ENCODE measurements at regions not wholly inside any gene's neighbourhood (a gene's known extent, or its start where the extent isn't known, plus 50 kb on each side); places are given as distances from the start of the nearest gene placed in this dataset.

DNA sequence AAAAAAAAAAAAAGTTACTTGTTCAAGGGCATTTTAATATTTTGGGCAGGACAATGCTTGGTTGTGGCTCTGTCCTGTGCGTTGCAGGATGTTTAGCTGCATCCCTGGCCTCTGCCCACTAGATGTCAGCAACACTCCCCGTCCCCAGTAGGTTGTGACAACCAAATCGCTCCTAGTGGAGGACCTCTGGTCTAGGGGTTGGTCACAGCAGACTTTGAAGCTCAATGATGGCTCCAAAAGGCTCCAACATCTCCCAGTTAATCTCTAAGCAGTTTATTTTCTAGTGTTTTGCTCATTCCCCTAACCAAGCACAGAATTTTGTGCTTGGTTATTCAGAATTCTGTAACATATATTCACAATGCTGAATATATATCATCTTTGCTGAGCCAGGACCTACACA, 67.0 kb downstream of the CHRNA1 start:
- H4K20me1 ChIP-seq = no peaks in the 10 kb centered on the region
- peaks cover 12% of the 10 kb centered on the region for H3K9me3 ChIP-seq
- no peaks in the 10 kb centered on the region for H3K36me3 ChIP-seq
- H3K4me2 ChIP-seq = no peak overlapping the region
- no peak overlapping the region for H3K4me3 ChIP-seq
- no peak overlapping the region for H3K27ac ChIP-seq
- H3K4me1 ChIP-seq = 0 out of 2 replicates have a peak, but pooled peaks cover 5% of the 10 kb centered on the region
- H3K27me3 ChIP-seq = no peaks in the 10 kb centered on the region
- TF ChIP-seq Cebpa-rat (IDR thresholded peaks at IDR 0.05) = no peak
- H3K9ac ChIP-seq = no peak overlapping the region

DNA sequence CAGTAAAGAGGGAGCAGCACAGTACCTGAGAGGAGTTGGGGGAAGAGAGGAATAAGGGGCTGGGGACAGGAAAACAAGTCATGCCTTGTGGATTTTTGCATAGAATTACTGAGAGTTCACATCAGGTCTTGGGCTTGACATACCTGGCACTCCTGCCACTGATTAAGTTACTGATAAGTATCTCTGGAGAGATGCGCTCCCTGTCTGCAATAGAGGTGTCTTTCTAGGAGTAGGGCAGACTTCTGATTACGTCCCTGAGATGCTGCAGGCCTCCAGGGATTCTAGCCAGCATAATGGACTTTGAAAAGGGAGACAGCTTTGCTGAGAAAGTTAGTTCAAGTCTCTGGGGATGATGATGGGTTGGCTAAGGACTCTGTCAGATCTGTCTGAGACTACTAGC, 69.4 kb downstream of the CHRNA1 start:
- no peaks in the 10 kb centered on the region for H3K27me3 ChIP-seq
- H3K9ac ChIP-seq = no peak overlapping the region
- 0 out of 2 replicates have a peak, but pooled peaks cover 5% of the 10 kb centered on the region for H3K4me1 ChIP-seq
- no peak overlapping the region for H3K27ac ChIP-seq
- H3K4me3 ChIP-seq = no peak overlapping the region
- no peak overlapping the region for H3K4me2 ChIP-seq
- no peak for TF ChIP-seq Cebpa-rat (IDR thresholded peaks at IDR 0.05)
- no peaks in the 10 kb centered on the region for H3K36me3 ChIP-seq
- H4K20me1 ChIP-seq = no peaks in the 10 kb centered on the region
- H3K9me3 ChIP-seq = peaks cover 18% of the 10 kb centered on the region

DNA sequence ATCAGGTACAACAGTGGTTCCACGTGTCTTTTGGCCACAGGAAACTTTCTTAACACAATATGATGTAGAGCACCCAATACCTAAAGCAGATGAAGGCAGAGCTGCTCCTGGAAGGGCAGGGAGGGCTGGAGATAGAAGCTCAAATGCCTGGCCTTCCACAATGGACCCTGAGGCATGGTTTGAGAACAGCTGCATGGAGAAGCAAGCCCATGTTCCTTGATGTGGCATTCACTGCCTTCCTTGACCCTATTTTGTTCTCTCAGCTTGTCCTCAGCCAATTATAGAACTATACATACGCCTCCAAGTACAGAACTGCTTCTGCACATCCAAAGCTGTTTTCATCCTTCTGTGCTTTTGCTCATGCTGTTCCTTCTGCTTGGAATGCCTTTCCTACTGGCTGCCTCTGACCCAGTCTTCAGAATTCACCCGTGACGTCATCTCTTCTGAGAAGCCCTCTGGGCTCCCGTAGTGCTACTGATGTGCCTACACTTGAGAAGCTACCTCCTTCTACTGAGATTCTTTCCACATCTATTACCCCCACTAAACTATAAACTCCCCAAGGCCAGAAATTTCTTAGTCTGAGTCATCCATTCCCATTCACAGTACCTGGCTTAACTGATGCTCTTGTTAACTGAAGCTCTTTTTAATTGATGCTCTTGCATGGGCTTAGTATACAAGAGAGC, 69.9 kb downstream of the CHRNA1 start:
- Histone ChIP-seq H3K4me1 (0 out of 2 replicates have a peak, but pooled peaks cover 5% of the 10 kb centered on the region), H3K27me3 (no peaks in the 10 kb centered on the region), H3K9me3 (peaks cover 18% of the 10 kb centered on the region), H4K20me1 (no peaks in the 10 kb centered on the region), H3K27ac (no peak overlapping the region), H3K4me3 (no peak overlapping the region), H3K9ac (no peak overlapping the region), H3K36me3 (no peaks in the 10 kb centered on the region), H3K4me2 (no peak overlapping the region)
- no peak for TF ChIP-seq Cebpa-rat (IDR thresholded peaks at IDR 0.05)

DNA sequence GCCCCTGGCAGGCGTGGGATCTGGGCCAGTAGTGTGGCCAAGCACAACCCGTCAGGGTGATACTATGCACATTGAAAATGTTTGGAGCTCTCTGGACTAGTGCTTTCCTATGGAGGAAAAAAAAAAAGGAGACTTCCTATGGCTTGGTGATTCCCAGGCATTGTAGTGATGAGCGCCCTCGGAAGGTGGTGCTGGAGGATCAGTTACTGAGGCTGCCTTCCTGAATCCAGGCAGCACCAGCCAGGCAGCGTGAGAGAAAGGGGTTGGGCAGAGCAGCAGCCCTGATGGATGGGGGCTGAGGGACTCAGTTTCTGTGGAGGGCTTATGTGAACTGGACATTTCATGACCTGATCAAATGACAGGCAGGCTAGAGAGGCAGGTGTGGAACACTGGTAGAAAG, 70.9 kb downstream of the CHRNA1 start:
- H3K4me1 ChIP-seq = 0 out of 2 replicates have a peak, but pooled peaks cover 5% of the 10 kb centered on the region
- H3K4me2 ChIP-seq = no peak overlapping the region
- no peaks in the 10 kb centered on the region for H4K20me1 ChIP-seq
- no peak overlapping the region for H3K27ac ChIP-seq
- no peaks in the 10 kb centered on the region for H3K27me3 ChIP-seq
- H3K9ac ChIP-seq = no peak overlapping the region
- no peak overlapping the region for H3K4me3 ChIP-seq
- no peak for TF ChIP-seq Cebpa-rat (IDR thresholded peaks at IDR 0.05)
- peaks cover 18% of the 10 kb centered on the region for H3K9me3 ChIP-seq
- H3K36me3 ChIP-seq = no peaks in the 10 kb centered on the region

DNA sequence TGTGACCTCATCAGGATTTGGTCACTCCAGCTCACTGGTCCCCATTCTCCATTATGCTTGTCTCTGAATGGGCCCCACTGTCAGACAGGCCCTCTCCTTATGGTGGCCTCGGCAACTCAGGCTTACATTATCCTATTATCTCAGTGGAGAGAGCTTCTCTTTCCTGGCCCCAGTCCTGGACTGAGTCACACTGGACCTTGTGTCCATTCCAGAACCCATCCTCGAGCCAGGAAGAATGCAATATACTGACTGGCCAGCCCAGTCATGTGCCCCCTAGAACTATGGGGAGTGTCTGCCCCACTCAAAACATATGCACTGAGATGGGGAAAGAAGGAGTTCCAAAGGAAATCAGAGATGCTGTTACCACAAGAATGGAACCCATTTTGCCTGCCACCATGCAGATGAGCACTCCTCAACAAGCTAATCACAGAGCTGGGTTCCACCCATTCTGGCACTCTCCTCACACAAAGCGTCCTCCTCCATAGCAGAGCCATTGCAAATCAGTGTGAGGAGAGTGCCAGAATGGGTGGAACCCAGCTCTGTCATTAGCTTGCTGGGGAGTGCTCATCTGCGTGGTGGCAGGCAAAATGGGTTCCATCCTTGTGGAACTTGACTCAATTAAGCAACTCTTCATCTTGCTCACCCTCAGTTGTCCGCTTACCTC, 71.9 kb downstream of the CHRNA1 start:
- H3K4me2 ChIP-seq = no peak overlapping the region
- H3K4me1 ChIP-seq = 0 out of 2 replicates have a peak, but pooled peaks cover 5% of the 10 kb centered on the region
- no peak overlapping the region for H3K4me3 ChIP-seq
- peaks cover 18% of the 10 kb centered on the region for H3K9me3 ChIP-seq
- no peaks in the 10 kb centered on the region for H3K36me3 ChIP-seq
- H4K20me1 ChIP-seq = no peaks in the 10 kb centered on the region
- H3K27ac ChIP-seq = no peak overlapping the region
- no peak for TF ChIP-seq Cebpa-rat (IDR thresholded peaks at IDR 0.05)
- no peaks in the 10 kb centered on the region for H3K27me3 ChIP-seq
- H3K9ac ChIP-seq = no peak overlapping the region

DNA sequence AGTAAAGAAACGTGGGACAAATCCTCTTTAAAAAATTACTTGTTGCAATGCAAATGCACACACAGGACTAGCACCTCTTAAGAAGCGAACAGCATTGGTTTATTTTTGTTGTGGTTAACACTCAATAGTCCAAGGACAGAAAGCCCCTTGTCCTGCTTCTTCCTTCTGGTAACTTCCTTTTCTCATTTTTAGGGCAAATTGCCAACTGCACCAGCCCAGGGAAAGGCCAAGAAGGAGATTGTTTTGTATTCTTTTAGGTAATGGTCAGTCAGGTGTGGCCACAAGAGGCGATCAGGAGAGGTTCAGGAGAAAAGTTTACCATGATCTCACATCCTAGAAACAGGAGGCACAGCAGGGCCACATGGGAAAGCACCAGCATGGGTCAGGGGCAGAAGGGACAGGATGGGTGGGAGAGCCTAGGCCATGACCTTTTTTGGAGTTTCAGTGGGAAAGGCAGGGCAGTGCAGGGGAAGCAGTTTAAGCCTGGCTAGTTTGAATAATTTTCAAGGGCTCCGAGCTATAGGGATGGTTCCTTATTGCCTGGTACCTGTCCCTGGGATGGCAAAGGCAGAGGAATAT, 73.0 kb downstream of the CHRNA1 start:
- Histone ChIP-seq H3K36me3 (no peaks in the 10 kb centered on the region), H3K9me3 (peaks cover 18% of the 10 kb centered on the region), H3K27ac (no peak overlapping the region), H3K9ac (no peak overlapping the region), H3K4me2 (no peak overlapping the region), H3K4me3 (no peak overlapping the region), H4K20me1 (no peaks in the 10 kb centered on the region), H3K27me3 (no peaks in the 10 kb centered on the region), H3K4me1 (0 out of 2 replicates have a peak, but pooled peaks cover 5% of the 10 kb centered on the region)
- TF ChIP-seq Cebpa-rat (IDR thresholded peaks at IDR 0.05) = no peak

DNA sequence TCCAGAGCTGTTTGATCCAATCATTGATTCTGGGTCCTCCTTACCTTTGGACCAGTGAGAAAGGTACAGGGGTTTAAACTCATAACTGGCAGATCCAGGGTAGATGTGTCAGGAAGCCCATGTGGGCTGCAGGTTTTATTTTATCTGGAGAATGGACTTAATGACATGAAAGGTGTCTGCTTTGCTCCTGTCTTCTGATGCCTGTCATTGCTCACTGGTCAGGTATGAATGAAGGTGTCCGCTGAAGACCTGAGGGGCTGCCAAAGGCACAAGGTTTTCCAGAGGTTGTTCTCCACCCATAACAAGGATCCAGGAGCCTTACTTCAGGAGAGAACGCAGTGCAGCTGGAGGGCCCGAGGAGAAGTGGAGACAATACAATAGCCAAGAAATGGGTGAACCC, 74.2 kb downstream of the CHRNA1 start:
- TF ChIP-seq Cebpa-rat (IDR thresholded peaks at IDR 0.05) = no peak
- no peak overlapping the region for H3K4me2 ChIP-seq

DNA sequence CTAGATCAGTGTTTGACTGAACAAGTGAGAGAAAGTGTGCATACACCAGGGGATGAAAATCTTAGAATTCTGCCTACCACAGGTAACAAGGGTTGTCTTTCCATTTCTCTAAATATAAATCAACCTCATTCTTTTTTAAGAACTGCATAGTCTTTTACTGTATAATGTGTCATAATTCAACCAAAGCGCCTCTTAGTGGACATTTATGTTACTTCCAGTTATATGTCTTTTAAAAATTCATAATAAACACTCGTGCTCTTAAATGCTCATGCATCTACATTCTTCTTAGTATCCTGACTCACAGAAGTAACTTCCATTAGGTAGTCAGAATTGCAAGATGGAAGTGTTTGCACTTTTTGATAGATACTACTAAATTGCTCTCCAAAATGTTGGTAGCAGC, 76.2 kb downstream of the CHRNA1 start:
- Histone ChIP-seq H3K27me3 (peaks cover 22% of the 10 kb centered on the region), H3K9ac (no peak overlapping the region), H3K4me2 (no peak overlapping the region), H3K9me3 (peaks cover 15% of the 10 kb centered on the region), H4K20me1 (no peaks in the 10 kb centered on the region), H3K36me3 (no peaks in the 10 kb centered on the region), H3K27ac (no peak overlapping the region), H3K4me3 (no peak overlapping the region), H3K4me1 (no peaks in the 10 kb centered on the region)
- no peak for TF ChIP-seq Cebpa-rat (IDR thresholded peaks at IDR 0.05)

More for the DNA sequence above, 74.2 kb downstream of the CHRNA1 start:
- no peak overlapping the region for H3K9ac ChIP-seq
- H4K20me1 ChIP-seq = no peaks in the 10 kb centered on the region
- peaks cover 2% of the 10 kb centered on the region for H3K27me3 ChIP-seq
- H3K36me3 ChIP-seq = no peaks in the 10 kb centered on the region
- H3K9me3 ChIP-seq = peaks cover 18% of the 10 kb centered on the region
- no peak overlapping the region for H3K4me3 ChIP-seq
- H3K4me1 ChIP-seq = 0 out of 2 replicates have a peak, but pooled peaks cover 5% of the 10 kb centered on the region
- no peak overlapping the region for H3K27ac ChIP-seq

DNA sequence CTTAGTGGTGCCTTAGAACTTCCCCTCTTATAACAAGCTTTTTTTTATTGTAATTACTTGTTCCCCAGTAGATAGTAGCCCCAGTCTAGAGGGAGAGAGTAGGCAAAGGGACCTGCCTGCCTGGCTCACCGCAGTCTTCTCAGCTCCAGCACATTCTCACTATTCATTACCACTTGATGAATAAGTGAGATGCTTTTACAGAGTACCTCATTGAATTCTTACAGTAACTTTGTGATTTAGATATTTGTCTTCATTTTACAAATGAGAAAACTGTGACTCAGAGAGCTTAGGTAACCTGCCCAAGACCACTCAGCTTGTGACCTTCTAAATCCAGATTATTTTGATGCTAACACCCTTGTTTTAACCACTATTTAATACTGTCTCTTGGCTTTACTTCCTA, 77.8 kb downstream of the CHRNA1 start:
- Histone ChIP-seq H3K4me3 (no peak overlapping the region), H3K4me2 (no peak overlapping the region), H3K27ac (no peak overlapping the region), H3K4me1 (peaks cover 9% of the 10 kb centered on the region), H3K9ac (no peak overlapping the region), H3K9me3 (no peaks in the 10 kb centered on the region), H3K36me3 (no peaks in the 10 kb centered on the region), H3K27me3 (peaks cover 38% of the 10 kb centered on the region), H4K20me1 (no peaks in the 10 kb centered on the region)
- TF ChIP-seq Cebpa-rat (IDR thresholded peaks at IDR 0.05) = no peak

DNA sequence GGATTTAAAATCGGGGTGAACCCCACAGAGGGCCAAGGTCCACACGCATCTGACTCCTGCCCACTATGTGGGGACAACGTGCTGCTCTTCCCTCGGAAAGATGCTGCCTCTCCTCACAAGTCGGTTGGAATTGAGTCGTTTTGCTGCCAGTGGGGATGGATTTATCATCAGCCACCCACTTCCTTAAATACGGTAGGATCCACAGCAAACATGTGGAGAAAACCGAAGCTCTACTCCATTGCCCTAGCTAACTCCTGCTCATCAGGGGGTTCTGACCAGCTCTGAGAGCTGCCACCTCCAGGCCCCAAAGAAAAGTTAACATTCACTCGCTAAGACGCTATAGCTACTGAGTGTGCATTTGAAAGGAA, 80.9 kb downstream of the CHRNA1 start:
- Histone ChIP-seq H3K27ac (no peak overlapping the region), H3K4me2 (peak overlapping the region; percentile 90)

More for the DNA sequence above, 80.9 kb downstream of the CHRNA1 start:
- Histone ChIP-seq H3K9me3 (no peaks in the 10 kb centered on the region), H3K4me3 (peak overlapping the region; percentile 78), H3K36me3 (no peaks in the 10 kb centered on the region), H3K9ac (no peak overlapping the region), H3K27me3 (peaks cover 58% of the 10 kb centered on the region), H4K20me1 (no peaks in the 10 kb centered on the region), H3K4me1 (peaks cover 10% of the 10 kb centered on the region)
- no peak for TF ChIP-seq Cebpa-rat (IDR thresholded peaks at IDR 0.05)

Measured in BLaER1 (cell line).